Testis (tissue), 2 donors: ENCODE measurements at regions not wholly inside any gene's neighbourhood (a gene's known extent, or its start where the extent isn't known, plus 50 kb on each side); places are given as distances from the start of the nearest gene placed in this dataset.

Experiments used
- DNase-seq: peaks from one replicate; pipeline ENCODE4 v3.0.0-alpha.2; 2019
- H3K27ac ChIP-seq, 2 donors: fragments of 200-600 bp; sonication (generic); one replicate each; pipeline ENCODE4 v1.5.1; 2019
- H3K27me3 ChIP-seq: fragments of 200-600 bp; sonication (generic); one replicate; pipeline ENCODE4 v1.5.1; 2019
- H3K36me3 ChIP-seq: fragments of 200-600 bp; sonication (generic); one replicate; pipeline ENCODE4 v1.5.1; 2017; ENCODE audit warnings: low read depth; ENCODE audit errors: missing control alignments
- H3K4me1 ChIP-seq: fragments of 200-600 bp; sonication (generic); one replicate; pipeline ENCODE4 v1.5.1; 2019
- H3K4me3 ChIP-seq, 2 donors: fragments of 200-600 bp; sonication (generic); one replicate each; pipeline ENCODE4 v1.5.1; 2017 to 2019
- H3K9me3 ChIP-seq: fragments of 200-600 bp; sonication (generic); one replicate; pipeline ENCODE4 v1.5.1; 2017
- POLR2A ChIP-seq: fragments of 450-650 bp; IDR thresholded peaks from one replicate; pipeline ENCODE4 v1.6.1; 2017; ENCODE audit warnings: antibody characterized with exemption, mild to moderate bottlenecking, moderate library complexity
- WGBS, 2 donors: methylation state at CpG; one replicate each; pipeline ENCODE4 v1.1.5; 2018; 5-methylcytosine and 5-hydroxymethylcytosine counted together
- intact Hi-C: fragments of 100-400 bp; cut with DNase I; formaldehyde crosslinking; loops from one replicate; pipeline ENCODE4 v1.15.1; 2023; ENCODE audit warnings: low total_unique reads
- TF ChIP-seq, protein P1 (sequence below), 3 experiments: fragments of 450-650 bp in 2 of 3; fragments of 200-600 bp in 1 of 3; sonication (generic) in 1 of 3; IDR thresholded peaks; one replicate each; pipeline ENCODE4 v1.5.1; 2016 to 2019; ENCODE audit warnings: antibody characterized with exemption in 3 of 3, mild to moderate bottlenecking in 2 of 3, moderate library complexity in 1 of 3

DNA sequence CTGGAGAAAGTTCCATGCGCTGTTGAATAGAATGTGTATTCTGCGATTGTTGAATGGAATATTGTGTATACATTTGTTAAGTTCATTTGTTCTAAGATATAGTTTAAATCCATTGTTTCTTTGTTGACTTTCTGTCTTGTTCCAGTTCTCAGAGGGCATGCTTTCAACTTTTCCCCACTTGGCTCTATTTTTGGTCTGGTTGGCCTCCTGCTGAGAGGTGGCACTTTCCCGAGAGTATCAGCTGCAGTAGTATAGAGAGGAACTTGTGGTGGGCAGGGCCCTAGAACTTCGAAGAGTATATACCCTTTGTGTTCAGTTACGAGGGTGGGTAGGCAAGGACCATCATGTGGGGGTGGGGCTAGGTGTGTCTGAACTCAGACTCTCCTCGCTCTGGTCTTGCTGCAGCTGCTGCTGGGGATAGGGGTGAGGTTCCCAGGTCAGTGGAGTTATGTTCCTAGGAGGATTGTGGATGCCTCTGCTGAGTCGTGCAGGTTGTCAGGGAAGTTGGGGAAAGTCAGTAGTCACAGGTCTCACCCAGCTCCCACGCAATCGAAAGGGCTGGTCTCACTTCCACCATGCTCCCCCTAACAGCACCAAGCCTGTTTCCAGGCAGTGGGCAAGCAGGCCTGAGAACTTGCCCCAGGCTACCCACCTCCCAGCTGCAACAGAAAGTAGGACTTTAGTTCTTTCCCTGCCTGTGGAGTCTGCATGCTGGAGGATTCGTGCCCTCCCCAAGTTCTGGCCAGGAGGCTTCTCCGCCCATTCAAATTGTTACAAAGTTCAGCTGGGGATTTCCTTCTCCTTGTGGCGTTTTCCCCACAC, 118.9 kb upstream of the SSTR4 start:
- no peak overlapping the region for H3K27ac ChIP-seq
- no peak for DNase-seq
- no peaks in the 10 kb centered on the region for H3K36me3 ChIP-seq
- WGBS, 2 donors: 88 to 92% methylated on average over 12 of the region's 12 CpGs
- TF ChIP-seq POLR2A: no peak
- TF ChIP-seq, protein P1, sequence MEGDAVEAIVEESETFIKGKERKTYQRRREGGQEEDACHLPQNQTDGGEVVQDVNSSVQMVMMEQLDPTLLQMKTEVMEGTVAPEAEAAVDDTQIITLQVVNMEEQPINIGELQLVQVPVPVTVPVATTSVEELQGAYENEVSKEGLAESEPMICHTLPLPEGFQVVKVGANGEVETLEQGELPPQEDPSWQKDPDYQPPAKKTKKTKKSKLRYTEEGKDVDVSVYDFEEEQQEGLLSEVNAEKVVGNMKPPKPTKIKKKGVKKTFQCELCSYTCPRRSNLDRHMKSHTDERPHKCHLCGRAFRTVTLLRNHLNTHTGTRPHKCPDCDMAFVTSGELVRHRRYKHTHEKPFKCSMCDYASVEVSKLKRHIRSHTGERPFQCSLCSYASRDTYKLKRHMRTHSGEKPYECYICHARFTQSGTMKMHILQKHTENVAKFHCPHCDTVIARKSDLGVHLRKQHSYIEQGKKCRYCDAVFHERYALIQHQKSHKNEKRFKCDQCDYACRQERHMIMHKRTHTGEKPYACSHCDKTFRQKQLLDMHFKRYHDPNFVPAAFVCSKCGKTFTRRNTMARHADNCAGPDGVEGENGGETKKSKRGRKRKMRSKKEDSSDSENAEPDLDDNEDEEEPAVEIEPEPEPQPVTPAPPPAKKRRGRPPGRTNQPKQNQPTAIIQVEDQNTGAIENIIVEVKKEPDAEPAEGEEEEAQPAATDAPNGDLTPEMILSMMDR (IDR thresholded peaks at IDR 0.05): no peak
- H3K4me1 ChIP-seq: peaks cover 1% of the 10 kb centered on the region
- no peaks in the 10 kb centered on the region for H3K27me3 ChIP-seq
- H3K4me3 ChIP-seq: no peak overlapping the region
- H3K9me3 ChIP-seq: no peaks in the 10 kb centered on the region
- intact Hi-C loops: no loop called here

DNA sequence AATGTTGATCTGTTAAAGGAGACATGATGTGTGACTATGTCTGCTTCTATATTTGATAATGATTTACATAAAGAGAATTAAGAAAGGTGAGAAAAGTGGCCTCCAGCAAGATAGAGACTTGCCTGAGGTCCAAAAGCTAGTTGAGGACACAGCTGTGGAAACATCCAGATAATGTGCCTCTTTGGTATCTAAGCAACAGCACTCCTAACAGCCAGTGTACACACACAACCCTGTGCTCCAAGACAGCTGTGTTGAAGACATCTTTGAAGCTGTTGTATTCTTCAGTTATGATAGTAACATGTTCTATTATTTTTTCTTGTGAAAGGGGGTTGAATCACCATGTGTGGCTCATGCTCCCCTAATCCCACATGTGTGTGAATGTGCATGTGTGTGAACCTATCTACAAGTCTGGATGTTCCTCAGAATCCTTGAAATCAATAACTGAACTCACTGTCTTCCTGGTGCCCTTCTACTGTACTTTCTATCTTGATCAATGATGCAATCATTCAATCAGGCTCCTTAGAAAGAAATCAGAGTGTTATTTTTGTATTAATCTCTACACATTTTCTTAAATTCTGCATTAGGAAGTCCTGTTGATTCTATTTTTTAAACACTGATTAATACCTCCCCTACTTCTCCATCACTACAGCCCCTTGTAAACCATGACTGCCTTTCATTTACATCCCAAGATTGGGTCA, 116.7 kb upstream of the SSTR4 start:
- DNase-seq: no peak
- TF ChIP-seq, protein P1 (IDR thresholded peaks at IDR 0.05): no peak
- no peak for TF ChIP-seq POLR2A
- Histone ChIP-seq H3K4me3 (no peak overlapping the region), H3K36me3 (no peaks in the 10 kb centered on the region), H3K27me3 (no peaks in the 10 kb centered on the region), H3K27ac (no peak overlapping the region), H3K9me3 (no peaks in the 10 kb centered on the region), H3K4me1 (peaks cover 3% of the 10 kb centered on the region)
- intact Hi-C loops: no loop called here

DNA sequence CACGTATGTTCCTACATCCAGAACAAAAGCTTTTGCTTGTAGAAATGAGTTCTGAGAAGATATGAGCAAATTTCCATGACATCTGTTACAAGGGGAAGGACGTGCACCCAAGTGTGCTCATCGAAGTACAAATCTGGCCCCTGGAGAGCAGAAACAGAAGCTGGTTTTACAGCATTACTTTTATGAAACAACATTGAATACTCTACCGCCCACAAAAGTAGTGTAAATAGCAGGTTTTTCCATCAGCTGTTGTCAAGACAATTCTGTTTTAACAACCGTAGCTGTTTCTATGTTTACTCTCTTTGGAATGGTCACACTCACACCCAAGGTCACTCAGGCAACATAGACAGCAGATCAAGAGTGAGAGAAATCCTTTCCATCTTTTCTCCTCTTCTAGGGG, 114.2 kb upstream of the SSTR4 start:
- no peak overlapping the region for H3K4me3 ChIP-seq
- H3K27me3 ChIP-seq: no peaks in the 10 kb centered on the region
- no peaks in the 10 kb centered on the region for H3K9me3 ChIP-seq
- DNase-seq: no peak
- no peak overlapping the region for H3K27ac ChIP-seq
- TF ChIP-seq POLR2A: no peak
- TF ChIP-seq, protein P1 (IDR thresholded peaks at IDR 0.05): no peak
- H3K36me3 ChIP-seq: no peaks in the 10 kb centered on the region
- H3K4me1 ChIP-seq: peaks cover 3% of the 10 kb centered on the region
- intact Hi-C loops: no loop called here
- 65 to 69% methylated on average over 5 of the region's 5 CpGs for WGBS, 2 donors

DNA sequence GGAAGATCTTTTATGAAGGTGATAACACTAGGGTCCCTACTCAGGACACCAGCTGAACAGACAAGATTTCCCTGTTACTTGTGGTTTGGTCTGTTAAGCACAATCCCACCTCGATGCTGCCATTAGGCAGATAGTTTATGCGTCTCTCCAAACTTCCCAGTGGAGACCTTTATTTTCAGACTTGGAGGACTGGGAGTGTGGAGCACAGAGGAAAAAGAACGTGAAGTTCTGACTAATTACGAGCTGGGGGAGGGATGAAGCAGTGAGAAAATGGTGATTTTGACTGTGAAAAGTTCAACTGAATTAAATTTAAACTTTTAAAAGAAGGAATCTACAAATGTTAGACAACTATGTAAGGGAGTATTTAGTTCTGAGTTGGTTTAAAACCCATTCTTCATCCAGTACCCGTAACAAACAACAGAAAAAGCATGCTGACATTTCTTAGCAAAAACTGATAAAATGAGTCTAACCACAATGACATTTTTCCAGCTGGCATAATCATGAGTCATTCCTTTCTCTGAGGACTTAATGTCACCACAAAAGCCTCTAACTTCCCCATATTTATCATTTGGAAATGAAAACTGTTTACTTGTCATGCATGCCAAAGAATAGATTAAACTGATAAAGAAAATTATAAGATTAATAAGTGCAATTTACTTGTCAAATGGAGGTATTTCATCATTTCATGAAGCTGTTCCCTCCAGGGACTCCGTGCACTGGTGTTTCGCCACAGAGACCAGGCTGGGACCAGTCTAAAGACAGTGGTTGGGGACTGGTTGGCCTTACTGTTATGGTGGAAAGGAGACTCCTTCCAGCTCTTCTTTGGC, 113.3 kb upstream of the SSTR4 start:
- Histone ChIP-seq H3K36me3 (no peaks in the 10 kb centered on the region), H3K4me1 (peaks cover 3% of the 10 kb centered on the region), H3K27me3 (no peaks in the 10 kb centered on the region), H3K4me3 (no peak overlapping the region), H3K27ac (no peak overlapping the region), H3K9me3 (no peaks in the 10 kb centered on the region)
- intact Hi-C loops: no loop called here
- TF ChIP-seq POLR2A: no peak
- TF ChIP-seq, protein P1 (IDR thresholded peaks at IDR 0.05): no peak
- no peak for DNase-seq
- WGBS, 2 donors: 55 to 72% methylated on average over 7 of the region's 7 CpGs
